Activated CD8-positive, alpha-beta memory T cell treated with anti-CD3 and anti-CD28 coated beads, Interleukin-2, amount 50 U/mL, for 48 hours (primary cell): ENCODE measurements at regions not wholly inside any gene's neighbourhood (a gene's known extent, or its start where the extent isn't known, plus 50 kb on each side); places are given as distances from the start of the nearest gene placed in this dataset.

Experiments
- DNase-seq: peaks from one replicate; pipeline ENCODE4 v3.0.0-alpha.2; 2020

DNA sequence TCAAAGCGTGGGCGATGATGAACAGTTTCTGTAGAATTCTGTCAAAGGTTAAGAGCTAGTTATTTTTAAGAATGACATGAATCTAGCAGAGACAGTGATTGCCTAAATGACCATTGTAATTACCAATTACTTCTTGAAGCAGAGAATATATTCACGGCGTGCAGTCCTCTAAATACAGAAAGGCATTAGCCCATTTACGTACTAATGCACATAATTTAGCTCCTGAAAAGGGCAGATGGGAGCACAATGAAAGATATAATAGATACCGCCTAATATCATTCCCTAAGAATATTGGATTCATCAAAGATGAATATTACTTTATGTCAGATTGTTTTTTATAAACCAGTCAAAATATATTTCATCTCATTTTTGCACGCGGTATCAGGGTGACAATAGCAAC lies 212.4 kb downstream of the URI1 start:
- no peak for DNase-seq

DNA sequence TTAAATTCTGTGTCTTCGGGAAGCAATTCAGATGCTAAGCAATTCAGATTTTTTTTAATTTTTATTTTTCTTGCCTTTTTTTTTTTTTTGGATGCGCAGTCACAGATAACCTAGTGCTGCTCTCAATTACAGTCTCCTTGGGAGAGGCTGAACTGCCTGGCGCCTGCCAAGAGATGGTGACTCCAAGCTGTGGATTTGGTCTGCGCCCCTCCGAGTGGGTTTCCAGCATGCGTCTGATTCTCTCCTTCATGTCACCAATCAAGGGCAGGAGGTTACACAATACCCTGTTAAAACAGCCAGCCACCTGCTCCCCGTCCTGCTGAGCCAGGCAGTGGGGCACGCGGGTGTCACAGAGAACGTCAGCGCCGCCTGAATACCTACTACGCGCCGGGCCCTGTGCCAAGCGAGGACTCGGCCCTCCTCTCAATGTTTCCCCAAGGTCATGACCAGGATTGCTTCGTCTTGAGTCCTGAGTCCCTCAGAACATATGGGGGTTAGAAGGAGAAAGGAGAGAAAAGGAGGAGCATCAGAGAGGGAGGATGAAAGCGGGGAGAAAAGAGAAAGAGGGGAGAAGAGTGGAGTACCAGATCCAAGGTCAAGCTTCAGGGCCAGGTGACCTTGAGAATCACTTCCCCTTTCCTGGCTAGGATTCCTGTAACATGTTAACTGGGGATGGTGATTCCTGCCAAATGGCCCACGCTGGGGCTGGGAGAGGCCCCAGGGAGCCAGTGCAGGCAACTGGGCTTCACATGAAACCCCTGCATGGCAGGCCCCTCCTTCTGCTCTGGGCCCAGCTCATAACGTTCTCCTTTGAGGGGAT lies 213.6 kb downstream of the URI1 start:
- DNase-seq: no peak

- DNase-seq: no peak
These were observed 214.6 kb downstream of the URI1 start for GRCh38 chr19:30156646-30157045.

DNA sequence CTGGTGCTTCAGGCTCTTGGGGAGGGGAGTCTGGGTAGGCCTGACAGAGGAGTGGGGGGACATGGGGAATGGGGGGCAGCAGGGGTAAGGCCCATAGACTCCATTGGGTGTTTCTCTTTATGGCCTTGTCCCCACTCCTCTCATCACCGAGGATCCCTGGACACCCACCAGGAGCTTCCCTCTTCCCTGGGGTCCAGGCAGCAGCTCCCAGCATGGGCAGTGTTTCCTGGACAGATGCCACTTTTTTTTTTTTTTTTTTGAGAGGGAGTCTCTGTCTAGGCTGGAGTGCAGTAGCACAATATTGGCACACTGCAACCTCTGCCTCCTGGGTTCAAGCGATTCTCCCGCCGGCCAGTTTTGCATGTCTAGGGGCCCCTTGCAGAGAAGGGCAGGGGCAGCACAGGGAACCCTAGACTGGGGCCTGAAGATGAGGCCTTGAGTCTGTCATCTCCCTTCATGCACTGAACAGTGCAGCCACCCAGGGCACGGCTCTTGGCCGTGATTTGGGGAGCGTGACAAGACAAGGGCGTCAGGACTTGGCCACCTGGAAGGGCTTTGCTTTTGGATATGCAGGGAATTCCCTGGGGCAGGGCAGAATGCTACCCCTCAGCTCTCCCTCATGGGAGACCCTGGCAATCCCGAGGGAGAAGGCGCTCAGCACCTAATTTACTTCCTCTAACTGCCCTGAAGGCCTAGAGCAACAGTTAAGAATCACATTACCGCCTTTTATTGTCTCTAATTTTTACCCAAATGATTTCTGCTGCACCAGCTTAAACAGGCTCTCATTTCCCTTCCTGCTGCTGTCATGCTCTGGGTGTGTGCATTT lies 213.9 kb upstream of the ZNF536 start:
- peak; percentile 17 for DNase-seq

GRCh38 chr19:30158893-30159245 lies 213.3 kb upstream of the ZNF536 start:
- no peak for DNase-seq

- no peak for DNase-seq
These were observed 212.5 kb upstream of the ZNF536 start for GRCh38 chr19:30159636-30160035.

GRCh38 chr19:30160426-30160825 lies 211.8 kb upstream of the ZNF536 start:
- no peak for DNase-seq

- no peak for DNase-seq
These were observed 211.0 kb upstream of the ZNF536 start for GRCh38 chr19:30161021-30161655.

DNA sequence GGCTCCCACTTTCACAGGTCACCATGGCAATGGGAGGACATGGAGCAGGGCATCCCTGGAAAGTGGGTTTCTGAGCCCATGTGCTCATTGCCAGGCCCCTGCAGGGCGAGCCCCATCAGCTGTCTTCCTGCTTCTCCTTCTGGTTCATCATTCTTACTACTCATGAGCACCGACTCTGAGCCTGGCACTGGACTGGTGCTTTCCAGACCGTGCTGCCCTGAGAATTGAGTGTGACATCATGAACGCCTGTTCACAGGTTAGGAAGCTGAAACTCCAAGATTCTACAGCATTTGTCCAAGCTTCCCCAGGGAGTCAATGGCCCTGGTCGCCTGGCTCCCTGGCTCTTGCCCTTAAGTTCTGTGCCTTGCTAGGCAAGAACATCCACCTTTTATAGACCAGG lies 210.4 kb upstream of the ZNF536 start:
- no peak for DNase-seq

DNA sequence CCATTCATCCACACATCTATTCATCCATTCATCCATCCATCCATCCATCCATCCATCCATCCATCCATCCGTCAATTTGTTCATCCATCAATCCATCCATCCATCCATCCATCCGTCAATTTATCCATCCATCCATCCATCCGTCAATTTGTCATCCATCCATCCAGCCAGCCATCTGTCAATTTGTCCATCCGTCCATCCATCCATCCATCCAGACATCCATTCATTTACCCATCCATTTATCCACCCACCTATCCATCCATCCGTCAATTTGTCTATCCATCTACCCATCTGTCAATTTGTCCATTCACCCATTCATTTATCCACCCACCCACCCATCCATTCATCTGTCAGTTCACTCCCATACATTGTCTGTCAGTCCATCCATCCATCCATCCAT lies 209.5 kb upstream of the ZNF536 start:
- DNase-seq: no peak

GRCh38 chr19:30163663-30164062 lies 208.5 kb upstream of the ZNF536 start:
- DNase-seq: no peak

GRCh38 chr19:30165228-30165813 lies 206.9 kb upstream of the ZNF536 start:
- no peak for DNase-seq

DNA sequence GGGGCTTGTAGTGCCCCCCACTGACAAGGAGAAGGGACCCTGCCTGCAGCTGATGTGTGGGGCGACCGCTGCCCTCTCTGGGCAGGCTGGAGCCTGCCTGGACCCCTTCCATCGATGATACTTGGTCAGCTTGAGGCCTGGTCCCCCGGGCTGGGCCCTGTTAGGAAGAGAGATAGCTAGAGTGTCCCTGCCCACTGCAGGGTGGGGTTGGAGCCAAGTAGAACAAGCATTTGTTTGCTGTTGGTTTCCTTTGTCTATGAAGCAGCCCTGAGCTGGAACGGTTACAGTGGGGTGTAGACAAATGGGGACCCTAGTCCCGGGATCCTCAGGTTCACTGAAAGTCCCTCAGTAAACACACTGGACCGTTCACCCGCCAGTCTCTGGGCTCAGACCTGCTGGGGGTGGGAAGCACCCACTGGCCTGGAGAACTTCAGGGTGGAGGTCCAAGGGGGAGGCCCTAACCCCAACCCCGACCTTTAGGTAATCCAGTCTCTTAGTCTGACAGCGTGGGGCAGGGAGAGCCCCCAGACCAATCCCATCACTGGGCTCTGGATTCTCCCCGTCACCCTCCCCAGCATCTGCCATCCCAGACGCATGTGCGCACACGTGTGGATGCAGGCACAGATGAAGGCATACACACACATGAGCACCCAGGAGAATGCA lies 204.8 kb upstream of the ZNF536 start:
- DNase-seq: no peak

DNA sequence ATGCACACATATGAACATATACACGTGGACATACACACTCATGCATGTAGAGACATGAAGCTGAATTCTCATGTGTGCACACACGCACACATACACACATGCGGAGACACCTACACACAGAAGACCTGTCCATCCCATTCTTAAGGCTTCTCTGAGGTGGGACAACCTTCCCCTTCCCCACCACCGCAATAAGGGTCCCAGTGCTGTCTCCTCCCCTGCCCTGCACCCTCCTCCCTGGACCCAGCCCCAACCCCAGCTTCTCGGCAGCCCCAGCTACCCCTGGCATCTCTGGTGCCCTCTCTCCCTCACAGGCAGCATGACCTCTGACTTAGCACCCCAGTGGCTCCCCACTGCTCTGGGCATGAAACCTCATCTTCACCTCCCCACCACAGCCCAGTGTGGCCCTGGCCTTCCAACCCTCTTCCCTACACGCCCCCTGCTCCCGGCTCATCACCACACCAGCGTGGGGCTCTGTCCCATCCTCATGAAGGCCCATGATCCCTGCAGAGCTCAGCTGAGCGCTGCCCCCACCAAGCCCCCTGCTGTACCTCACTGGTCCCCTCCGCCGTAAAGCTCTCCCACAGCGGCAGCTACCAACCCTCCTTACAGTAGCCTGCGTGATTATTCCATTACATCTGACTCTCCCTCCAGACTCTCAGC lies 204.1 kb upstream of the ZNF536 start:
- DNase-seq: no peak

- DNase-seq: no peak
These were observed 203.4 kb upstream of the ZNF536 start for GRCh38 chr19:30168760-30169159.

- DNase-seq: no peak
These were observed 202.8 kb upstream of the ZNF536 start for GRCh38 chr19:30169196-30169900.

- no peak for DNase-seq
These were observed 202.1 kb upstream of the ZNF536 start for GRCh38 chr19:30170081-30170480.

- DNase-seq: no peak
These were observed 201.6 kb upstream of the ZNF536 start for GRCh38 chr19:30170495-30171137.

- DNase-seq: no peak
These were observed 201.0 kb upstream of the ZNF536 start for GRCh38 chr19:30171138-30171635.

- no peak for DNase-seq
These were observed 200.2 kb upstream of the ZNF536 start for GRCh38 chr19:30171795-30172612.
